ENCODE measurements at regions not wholly inside any gene's neighbourhood (a gene's known extent, or its start where the extent isn't known, plus 50 kb on each side); places are given as distances from the start of the nearest gene placed in this dataset.
A peak's percentile ranks its signal among the peaks of the same experiment; 100 is the strongest.

GRCh38 chr6:142694054-142694453 lies 250.9 kb downstream of the HIVEP2 start:
- DNase-seq (ENCODE audit: low read depth in 1 of 2, low spot score in 1 of 2) (no peak), ATAC-seq (no peak), FAIRE-seq (no peak)
- CTCF ChIA-PET: interaction anchor here (0.6 to 2.3 kb wide), 7 partner anchors 13 to 738 kb away, joined by 3 to 46 read pairs (median 3); no protein-coding TSS in a partner anchor
- WGBS (ENCODE audit: missing lambda C conversion rate): 47% methylated on average over 2 of the region's 2 CpGs
- POLR2A ChIA-PET: no interaction called here
- Histone ChIP-seq H3K4me2 (no peak overlapping the region), H3K4me1 (peaks cover 10% of the 10 kb centered on the region; the same call in 2 of the 3 replicates), H3K9me3 (no peaks in the 10 kb centered on the region), H3K27ac (no peak overlapping the region), H3K4me3 (no peak overlapping the region)
- TF ChIP-seq KDM5A (IDR thresholded peaks at IDR 0.05): no peak

- DNase-seq (ENCODE audit: low read depth in 1 of 2, low spot score in 1 of 2): no peak
- CTCF ChIA-PET: no interaction called here
These were observed 250.0 kb downstream of the HIVEP2 start for GRCh38 chr6:142695016-142695415.

GRCh38 chr6:142696123-142697000 lies 248.6 kb downstream of the HIVEP2 start:
- WGBS (ENCODE audit: missing lambda C conversion rate): 54% methylated on average over 12 of the region's 12 CpGs
- peaks cover 10% of the 10 kb centered on the region; the same call in 2 of the 3 replicates for H3K4me1 ChIP-seq
- no peak overlapping the region for H3K4me2 ChIP-seq
- CTCF ChIA-PET: interaction anchor here (1.0 to 1.7 kb wide), 6 partner anchors 16 to 731 kb away, joined by 3 to 5 read pairs (median 4); no protein-coding TSS in a partner anchor
- no peaks in the 10 kb centered on the region for H3K9me3 ChIP-seq
- POLR2A ChIA-PET: interaction anchor here (0.6 kb wide), 1 partner anchor 746 kb away, joined by 3 read pairs; no protein-coding TSS in a partner anchor
- H3K27ac ChIP-seq: peak overlapping the region in 1 of 2 experiments; percentile 21; a peak in 2 of 6 replicates
- ATAC-seq: no peak
- DNase-seq (ENCODE audit: low read depth in 1 of 2, low spot score in 1 of 2): no peak
- H3K4me3 ChIP-seq: no peak overlapping the region
- TF ChIP-seq CEBPB (IDR thresholded peaks at IDR 0.05) (no peak), PBX3 (IDR thresholded peaks at IDR 0.05) (no peak), CHD4 (IDR thresholded peaks at IDR 0.05; ENCODE audit: borderline replicate concordance) (no peak), MAZ (IDR thresholded peaks at IDR 0.05; ENCODE audit: borderline replicate concordance, low read depth, low read length) (no peak)
- no peak for FAIRE-seq

More at GRCh38 chr6:142695016-142695415, 250.0 kb downstream of the HIVEP2 start:
- Histone ChIP-seq H3K4me2 (no peak overlapping the region), H3K9me3 (no peaks in the 10 kb centered on the region), H3K4me3 (no peak overlapping the region), H3K4me1 (peaks cover 10% of the 10 kb centered on the region; the same call in 2 of the 3 replicates), H3K27ac (no peak overlapping the region)
- POLR2A ChIA-PET: no interaction called here
- WGBS (ENCODE audit: missing lambda C conversion rate): 54% methylated on average over 3 of the region's 3 CpGs
- TF ChIP-seq KDM1A (IDR thresholded peaks at IDR 0.05; ENCODE audit: low read depth) (no peak), SMC3 (IDR thresholded peaks at IDR 0.05) (no peak), HOXB5 (CRISPR knock-in tag; IDR thresholded peaks at IDR 0.05) (no peak), RFX5 (IDR thresholded peaks at IDR 0.05) (no peak), SREBF2 (IDR thresholded peaks at IDR 0.05) (no peak), ATOH8 (CRISPR knock-in tag; IDR thresholded peaks at IDR 0.05; ENCODE audit: low read depth) (no peak), MAX (IDR thresholded peaks at IDR 0.05) (no peak), TP53 (CRISPR knock-in tag; IDR thresholded peaks at IDR 0.05) (no peak), NFE2L2 (conservative IDR thresholded peaks at IDR 0.05; ENCODE audit: low read length) (no peak), RARB (CRISPR knock-in tag; IDR thresholded peaks at IDR 0.05) (no peak), CHD2 (IDR thresholded peaks at IDR 0.05; ENCODE audit: low read length, partially characterized antibody) (no peak), KDM5A (IDR thresholded peaks at IDR 0.05) (no peak), FOSB (CRISPR knock-in tag; IDR thresholded peaks at IDR 0.05) (no peak), MAZ (IDR thresholded peaks at IDR 0.05; ENCODE audit: borderline replicate concordance, low read depth, low read length) (no peak)
- FAIRE-seq: no peak
- ATAC-seq: no peak

- H3K4me3 ChIP-seq: no peak overlapping the region
- TF ChIP-seq MAZ (IDR thresholded peaks at IDR 0.05; ENCODE audit: borderline replicate concordance, low read depth, low read length) (no peak), ZNF302 (CRISPR knock-in tag; IDR thresholded peaks at IDR 0.05) (no peak), PBX3 (IDR thresholded peaks at IDR 0.05) (no peak), HMGXB4 (CRISPR knock-in tag; IDR thresholded peaks at IDR 0.05; ENCODE audit: borderline replicate concordance) (no peak)
- FAIRE-seq (no peak), DNase-seq (ENCODE audit: low read depth in 1 of 2, low spot score in 1 of 2) (no peak), ATAC-seq (no peak)
- H3K4me1 ChIP-seq: peaks cover 10% of the 10 kb centered on the region; the same call in 2 of the 3 replicates
- CTCF ChIA-PET: interaction anchor here (0.7 to 1.7 kb wide), 6 partner anchors 17 to 730 kb away, joined by 3 to 5 read pairs (median 4); no protein-coding TSS in a partner anchor
- no peaks in the 10 kb centered on the region for H3K9me3 ChIP-seq
- WGBS (ENCODE audit: missing lambda C conversion rate): 93% methylated on average over 3 of the region's 3 CpGs
- POLR2A ChIA-PET: no interaction called here
- H3K27ac ChIP-seq: no peak overlapping the region
- no peak overlapping the region for H3K4me2 ChIP-seq
These were observed 248.0 kb downstream of the HIVEP2 start for GRCh38 chr6:142697001-142697335.
